OCI-LY1 (cell line): ENCODE measurements at regions not wholly inside any gene's neighbourhood (a gene's known extent, or its start where the extent isn't known, plus 50 kb on each side); places are given as distances from the start of the nearest gene placed in this dataset.

Experiments
- H2AFZ ChIP-seq: fragments of 200-600 bp; sonication (generic), shearing (Covaris generic); 2 replicates; pipeline ENCODE4 v1.6.0; 2014; ENCODE audit warnings: antibody characterized with exemption, mild to moderate bottlenecking, low read length
- H3F3A ChIP-seq: fragments of 200-600 bp; sonication (generic), shearing (Covaris generic); 2 replicates; pipeline ENCODE4 v1.6.0; 2014; ENCODE audit warnings: mild to moderate bottlenecking, antibody characterized with exemption, low read length, moderate library complexity; ENCODE audit not compliant: insufficient read depth
- H3K27ac ChIP-seq: fragments of 200-600 bp; sonication (generic); 2 replicates; pipeline ENCODE4 v1.5.1; 2014; ENCODE audit warnings: low read length, mixed run types, mild to moderate bottlenecking, low read depth; ENCODE audit not compliant: poor library complexity, severe bottlenecking
- H3K27me3 ChIP-seq: fragments of 200-600 bp; sonication (generic); 2 replicates; pipeline ENCODE4 v1.6.0; 2014; ENCODE audit warnings: antibody characterized with exemption, mild to moderate bottlenecking, low read length, moderate library complexity; ENCODE audit not compliant: insufficient read depth
- H3K36me3 ChIP-seq: fragments of 200-600 bp; sonication (generic); 2 replicates; pipeline ENCODE4 v1.6.1; 2014; ENCODE audit warnings: mild to moderate bottlenecking, antibody characterized with exemption, low read length, moderate library complexity, mixed read lengths; ENCODE audit not compliant: insufficient read depth
- H3K4me1 ChIP-seq: fragments of 200-600 bp; sonication (generic); 2 replicates; pipeline ENCODE4 v1.5.1; 2014; ENCODE audit warnings: mild to moderate bottlenecking, low read length, moderate library complexity; ENCODE audit not compliant: insufficient read depth, severe bottlenecking
- H3K4me2 ChIP-seq: fragments of 200-600 bp; sonication (generic), shearing (Covaris generic); 2 replicates; pipeline ENCODE4 v1.6.1; 2014; ENCODE audit warnings: low read length
- H3K4me3 ChIP-seq: fragments of 200-600 bp; sonication (generic); 2 replicates; pipeline ENCODE4 v1.5.1; 2014; ENCODE audit warnings: low read length, low read depth, mild to moderate bottlenecking, mixed read lengths; ENCODE audit not compliant: poor library complexity, severe bottlenecking
- H3K79me2 ChIP-seq: fragments of 200-600 bp; shearing (Covaris generic); 2 replicates; pipeline ENCODE4 v1.6.1; 2016; ENCODE audit warnings: mixed run types, low read length, mixed read lengths; ENCODE audit not compliant: insufficient read depth
- H3K9ac ChIP-seq: fragments of 200-600 bp; sonication (generic), shearing (Covaris generic); 2 replicates; pipeline ENCODE4 v1.6.1; 2014; ENCODE audit warnings: mild to moderate bottlenecking, low read length, mixed read lengths
- H3K9me2 ChIP-seq: fragments of 200-600 bp; sonication (generic), shearing (Covaris generic); 2 replicates; pipeline ENCODE4 v1.6.1; 2014; ENCODE audit warnings: low read depth, mild to moderate bottlenecking, low read length, mixed read lengths
- H3K9me3 ChIP-seq: fragments of 200-600 bp; shearing (Covaris generic); 2 replicates; pipeline ENCODE4 v1.6.1; 2014; ENCODE audit warnings: low read length, mixed read lengths
- H4K20me1 ChIP-seq: fragments of 200-600 bp; sonication (generic), shearing (Covaris generic); 2 replicates; pipeline ENCODE4 v1.6.0; 2016; ENCODE audit warnings: mild to moderate bottlenecking, low read length; ENCODE audit not compliant: insufficient read depth
- EZH2 ChIP-seq: fragments of 200-600 bp; sonication (generic), shearing (Covaris generic); IDR thresholded peaks from 2 replicates; pipeline ENCODE4 v1.8.0; 2017; ENCODE audit warnings: borderline replicate concordance, mixed run types, mild to moderate bottlenecking, antibody characterized with exemption, low read length, moderate library complexity, mixed read lengths
- TF ChIP-seq, protein P1 (sequence below): fragments of 200-600 bp; sonication (generic), shearing (Covaris generic); IDR thresholded peaks from 2 replicates; pipeline ENCODE4 v1.5.1; 2017; ENCODE audit warnings: mild to moderate bottlenecking, antibody characterized with exemption, low read length, moderate library complexity, mixed read lengths

DNA sequence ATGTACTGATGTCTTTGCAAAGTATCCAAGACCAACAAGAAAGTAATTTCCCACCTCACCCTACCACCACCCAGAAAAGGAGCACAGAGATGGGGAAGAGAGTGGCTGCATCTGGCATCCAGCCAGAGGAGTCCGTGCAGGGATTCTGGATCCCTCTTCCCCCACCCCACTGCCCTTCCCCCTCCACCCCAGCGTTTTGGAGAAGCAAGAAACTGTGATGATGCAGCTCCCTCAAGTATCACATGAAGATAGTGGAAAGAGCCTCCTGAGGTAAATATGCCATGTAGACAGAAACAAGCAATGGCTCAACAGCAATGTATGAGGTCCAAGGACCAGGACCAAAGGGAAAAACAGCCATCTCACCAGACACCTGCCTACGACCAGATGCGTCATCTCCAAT lies 153.8 kb downstream of the DEPDC1B start:
- Histone ChIP-seq H4K20me1 (no peaks in the 10 kb centered on the region), H3K27me3 (no peaks in the 10 kb centered on the region), H3K27ac (no peak overlapping the region), H3K9ac (no peak overlapping the region), H3K9me3 (no peaks in the 10 kb centered on the region), H3K4me2 (no peak overlapping the region), H3F3A (no peaks in the 10 kb centered on the region), H3K4me1 (peaks cover 10% of the 10 kb centered on the region), H3K9me2 (no peaks in the 10 kb centered on the region), H2AFZ (no peak overlapping the region), H3K4me3 (no peak overlapping the region), H3K79me2 (no peaks in the 10 kb centered on the region), H3K36me3 (no peaks in the 10 kb centered on the region)
- TF ChIP-seq EZH2 = no peak
- TF ChIP-seq, protein P1, sequence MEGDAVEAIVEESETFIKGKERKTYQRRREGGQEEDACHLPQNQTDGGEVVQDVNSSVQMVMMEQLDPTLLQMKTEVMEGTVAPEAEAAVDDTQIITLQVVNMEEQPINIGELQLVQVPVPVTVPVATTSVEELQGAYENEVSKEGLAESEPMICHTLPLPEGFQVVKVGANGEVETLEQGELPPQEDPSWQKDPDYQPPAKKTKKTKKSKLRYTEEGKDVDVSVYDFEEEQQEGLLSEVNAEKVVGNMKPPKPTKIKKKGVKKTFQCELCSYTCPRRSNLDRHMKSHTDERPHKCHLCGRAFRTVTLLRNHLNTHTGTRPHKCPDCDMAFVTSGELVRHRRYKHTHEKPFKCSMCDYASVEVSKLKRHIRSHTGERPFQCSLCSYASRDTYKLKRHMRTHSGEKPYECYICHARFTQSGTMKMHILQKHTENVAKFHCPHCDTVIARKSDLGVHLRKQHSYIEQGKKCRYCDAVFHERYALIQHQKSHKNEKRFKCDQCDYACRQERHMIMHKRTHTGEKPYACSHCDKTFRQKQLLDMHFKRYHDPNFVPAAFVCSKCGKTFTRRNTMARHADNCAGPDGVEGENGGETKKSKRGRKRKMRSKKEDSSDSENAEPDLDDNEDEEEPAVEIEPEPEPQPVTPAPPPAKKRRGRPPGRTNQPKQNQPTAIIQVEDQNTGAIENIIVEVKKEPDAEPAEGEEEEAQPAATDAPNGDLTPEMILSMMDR = no peak

DNA sequence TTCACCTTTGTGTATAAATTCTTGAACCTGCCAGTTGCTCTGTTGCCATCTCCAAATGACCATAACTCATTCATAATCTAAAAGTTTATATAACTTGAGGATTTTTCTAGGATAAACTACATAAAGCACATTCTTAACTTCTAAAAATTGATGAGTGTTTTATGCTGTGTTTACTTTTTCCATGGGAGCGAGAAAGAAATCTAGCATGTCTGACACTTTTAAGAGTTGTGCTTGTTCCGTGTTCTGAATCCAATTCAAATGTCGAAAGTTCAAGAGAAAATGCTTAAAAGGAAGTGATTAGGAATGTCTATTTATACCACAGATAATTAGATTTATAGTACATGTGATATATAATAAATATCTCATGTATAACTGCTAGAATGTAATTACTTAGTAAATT lies 154.4 kb downstream of the DEPDC1B start:
- Histone ChIP-seq H4K20me1 (no peaks in the 10 kb centered on the region), H3K4me1 (peaks cover 16% of the 10 kb centered on the region), H2AFZ (no peak overlapping the region), H3K36me3 (no peaks in the 10 kb centered on the region), H3K27ac (no peak overlapping the region), H3K9ac (no peak overlapping the region), H3K27me3 (no peaks in the 10 kb centered on the region), H3K79me2 (no peaks in the 10 kb centered on the region), H3K4me3 (no peak overlapping the region), H3K4me2 (no peak overlapping the region), H3K9me2 (no peaks in the 10 kb centered on the region), H3F3A (no peaks in the 10 kb centered on the region), H3K9me3 (no peaks in the 10 kb centered on the region)
- no peak for TF ChIP-seq EZH2
- TF ChIP-seq, protein P1 = no peak

DNA sequence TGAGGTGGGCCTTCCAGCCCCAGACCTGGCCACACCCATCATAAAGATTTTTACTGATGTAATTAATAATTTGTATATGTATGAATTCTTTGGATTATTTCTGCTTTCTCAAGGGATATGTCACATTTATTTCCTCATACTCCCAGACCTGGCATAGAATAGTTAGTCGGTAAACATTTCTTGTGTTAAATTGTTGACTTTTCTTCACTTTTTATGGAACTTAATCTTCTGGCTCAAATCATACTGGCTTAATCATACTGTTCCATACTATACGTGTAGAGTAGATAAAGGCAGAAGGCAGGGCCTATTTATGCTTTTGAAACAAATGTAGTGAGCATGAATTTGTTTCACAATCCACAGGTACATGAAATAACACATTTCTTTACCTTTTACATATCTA lies 155.8 kb downstream of the DEPDC1B start:
- H3K79me2 ChIP-seq = no peaks in the 10 kb centered on the region
- no peak overlapping the region for H3K4me2 ChIP-seq
- H3K4me3 ChIP-seq = no peak overlapping the region
- no peak overlapping the region for H3K9ac ChIP-seq
- no peak overlapping the region for H3K27ac ChIP-seq
- no peak overlapping the region for H2AFZ ChIP-seq
- no peaks in the 10 kb centered on the region for H3K9me2 ChIP-seq
- H3K36me3 ChIP-seq = no peaks in the 10 kb centered on the region
- no peaks in the 10 kb centered on the region for H4K20me1 ChIP-seq
- TF ChIP-seq, protein P1 = no peak
- no peak for TF ChIP-seq EZH2
- H3F3A ChIP-seq = no peaks in the 10 kb centered on the region
- H3K4me1 ChIP-seq = peaks cover 30% of the 10 kb centered on the region
- no peaks in the 10 kb centered on the region for H3K27me3 ChIP-seq
- H3K9me3 ChIP-seq = no peaks in the 10 kb centered on the region
